IgD-negative memory B cell (primary cell): ENCODE measurements at regions not wholly inside any gene's neighbourhood (a gene's known extent, or its start where the extent isn't known, plus 50 kb on each side); places are given as distances from the start of the nearest gene placed in this dataset.
"Not testable (repeated sequence)": the region's sequence is repeated elsewhere in the genome, so short reads cannot be mapped to it uniquely, and the experiment has no call there.

Source experiments
- H3K27ac Mint-ChIP-seq, 3 donors: one replicate each; pipeline ENCODE4 v1.8.0; 2020 to 2022; ENCODE audit warnings: mild to moderate bottlenecking in 3 of 3, mixed read lengths in 3 of 3, moderate library complexity in 1 of 3
- H3K27me3 Mint-ChIP-seq: one replicate; pipeline ENCODE4 v1.8.0; 2021; ENCODE audit warnings: mixed read lengths
- H3K36me3 Mint-ChIP-seq: one replicate; pipeline ENCODE4 v1.8.0; 2020; ENCODE audit warnings: mild to moderate bottlenecking, mixed read lengths
- H3K4me1 Mint-ChIP-seq, 3 donors: one replicate each; pipeline ENCODE4 v1.8.0; 2020 to 2022; ENCODE audit warnings: mixed read lengths in 3 of 3, mild to moderate bottlenecking in 1 of 3
- H3K4me3 Mint-ChIP-seq, 4 donors: one replicate each; pipeline ENCODE4 v1.8.0; 2020 to 2022; ENCODE audit warnings: mild to moderate bottlenecking in 4 of 4, mixed read lengths in 4 of 4, moderate library complexity in 3 of 4
- H3K9me3 Mint-ChIP-seq, 3 donors: one replicate each; pipeline ENCODE4 v1.8.0; 2020 to 2021; ENCODE audit warnings: mixed read lengths in 3 of 3, mild to moderate bottlenecking in 1 of 3

DNA sequence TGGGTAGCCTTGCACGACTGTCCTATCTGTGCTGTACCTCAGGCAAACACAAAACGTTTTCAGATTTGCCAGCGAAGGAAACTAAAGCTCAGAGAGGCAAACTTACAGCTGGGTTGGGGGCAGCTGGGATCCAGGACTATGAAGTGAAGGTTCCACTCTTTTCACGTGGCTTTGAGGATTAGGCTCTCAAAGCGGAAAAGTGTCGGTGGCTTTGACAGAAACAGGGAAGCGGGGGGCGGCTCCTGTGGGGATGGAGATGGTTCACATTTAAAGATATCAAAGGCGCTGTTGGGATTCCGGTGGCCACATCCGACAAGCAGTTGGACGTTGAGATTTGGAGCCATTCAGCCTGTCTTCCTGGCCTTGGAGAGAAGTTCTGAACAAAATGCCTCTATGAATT is 958.3 kb upstream of the ZNF722 start:
- no peaks in the 10 kb centered on the region for H3K27me3 Mint-ChIP-seq
- no peak overlapping the region for H3K4me3 Mint-ChIP-seq
- H3K36me3 Mint-ChIP-seq: peaks cover 3% of the 10 kb centered on the region
- no peaks in the 10 kb centered on the region for H3K4me1 Mint-ChIP-seq
- H3K27ac Mint-ChIP-seq: no peak overlapping the region
- peaks cover 9 to 24% (median 14%) of the 10 kb centered on the region in 3 donors for H3K9me3 Mint-ChIP-seq

GRCh38 chr7:63040966-63041610 is 957.6 kb upstream of the ZNF722 start:
- Mint-ChIP-seq H3K27ac (no peak overlapping the region), H3K36me3 (peaks cover 3% of the 10 kb centered on the region), H3K4me1 (no peaks in the 10 kb centered on the region), H3K9me3 (peaks cover 7 to 20% (median 7%) of the 10 kb centered on the region in 3 donors), H3K4me3 (no peak overlapping the region), H3K27me3 (no peaks in the 10 kb centered on the region)

DNA sequence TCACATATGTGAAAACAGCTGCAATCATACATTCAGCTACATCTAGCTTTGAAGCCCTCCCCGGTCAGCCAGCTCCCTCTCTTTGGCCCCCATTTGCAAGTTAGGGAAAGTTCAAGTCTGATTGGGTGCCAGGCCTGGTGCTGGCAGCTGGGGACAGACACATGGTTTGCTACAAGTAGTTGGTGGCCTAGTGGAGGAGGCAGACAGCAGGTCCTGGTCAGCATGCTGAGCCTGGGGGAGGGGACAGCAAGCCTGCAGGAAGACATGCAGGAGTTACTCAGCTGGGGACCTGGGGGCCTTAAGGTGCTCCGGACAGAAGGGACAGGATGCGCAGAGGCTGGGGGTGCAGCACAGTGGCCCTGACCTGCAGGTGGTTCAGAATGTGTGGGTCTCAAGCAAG is 956.9 kb upstream of the ZNF722 start:
- no peak overlapping the region for H3K4me3 Mint-ChIP-seq
- peaks cover 4 to 20% (median 7%) of the 10 kb centered on the region in 3 donors for H3K9me3 Mint-ChIP-seq
- H3K36me3 Mint-ChIP-seq: peaks cover 3% of the 10 kb centered on the region
- H3K27ac Mint-ChIP-seq: no peak overlapping the region
- H3K4me1 Mint-ChIP-seq: no peaks in the 10 kb centered on the region
- no peaks in the 10 kb centered on the region for H3K27me3 Mint-ChIP-seq

- Mint-ChIP-seq H3K27ac (no peak overlapping the region), H3K4me3 (no peak overlapping the region), H3K9me3 (peaks cover 3 to 16% (median 7%) of the 10 kb centered on the region in 3 donors)
Measured at GRCh38 chr7:63042730-63043511, 955.7 kb upstream of the ZNF722 start.

GRCh38 chr7:63043657-63044543 is 954.7 kb upstream of the ZNF722 start:
- H3K4me3 Mint-ChIP-seq: no peak overlapping the region

More at GRCh38 chr7:63042730-63043511, 955.7 kb upstream of the ZNF722 start:
- Mint-ChIP-seq H3K4me1 (no peaks in the 10 kb centered on the region), H3K36me3 (peaks cover 3% of the 10 kb centered on the region), H3K27me3 (no peaks in the 10 kb centered on the region)

DNA sequence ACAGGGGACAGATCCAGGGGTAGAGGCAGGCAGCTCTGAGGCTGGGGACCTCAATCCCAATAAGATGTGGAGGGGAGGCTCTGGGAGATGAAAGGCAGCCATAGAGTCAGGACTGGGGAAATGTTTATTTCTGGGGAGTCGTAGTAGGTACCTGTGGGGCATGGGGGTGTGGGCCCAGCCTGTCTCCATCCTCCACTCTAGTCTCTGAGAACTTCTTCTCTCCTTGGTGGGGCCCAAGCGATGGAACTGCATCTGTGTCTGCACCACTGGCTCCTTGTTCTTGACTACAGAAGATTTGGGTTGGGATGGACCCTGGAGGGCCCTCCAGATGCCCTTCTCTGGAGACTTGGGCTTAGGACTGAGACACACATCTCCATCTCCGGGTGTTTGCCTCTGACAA is 953.9 kb upstream of the ZNF722 start:
- Mint-ChIP-seq H3K27ac (no peak overlapping the region), H3K4me1 (no peaks in the 10 kb centered on the region), H3K36me3 (peaks cover 3% of the 10 kb centered on the region), H3K9me3 (peaks cover 8 to 14% (median 10%) of the 10 kb centered on the region in 3 donors), H3K4me3 (no peak overlapping the region), H3K27me3 (no peaks in the 10 kb centered on the region)

More at GRCh38 chr7:63043657-63044543, 954.7 kb upstream of the ZNF722 start:
- no peak overlapping the region for H3K27ac Mint-ChIP-seq
- H3K36me3 Mint-ChIP-seq: peaks cover 3% of the 10 kb centered on the region
- no peaks in the 10 kb centered on the region for H3K27me3 Mint-ChIP-seq
- peaks cover 7 to 14% (median 10%) of the 10 kb centered on the region in 3 donors for H3K9me3 Mint-ChIP-seq
- no peaks in the 10 kb centered on the region for H3K4me1 Mint-ChIP-seq

GRCh38 chr7:63045575-63045974 is 953.1 kb upstream of the ZNF722 start:
- Mint-ChIP-seq H3K27ac (no peak overlapping the region), H3K9me3 (peaks cover 8 to 10% (median 10%) of the 10 kb centered on the region in 3 donors), H3K4me1 (no peaks in the 10 kb centered on the region), H3K4me3 (no peak overlapping the region), H3K27me3 (no peaks in the 10 kb centered on the region), H3K36me3 (peaks cover 3% of the 10 kb centered on the region)

- Mint-ChIP-seq H3K4me3 (no peak overlapping the region), H3K9me3 (peaks cover 6 to 12% (median 8%) of the 10 kb centered on the region in 3 donors), H3K27me3 (no peaks in the 10 kb centered on the region), H3K27ac (no peak overlapping the region), H3K4me1 (no peaks in the 10 kb centered on the region), H3K36me3 (peaks cover 3% of the 10 kb centered on the region)
Measured at GRCh38 chr7:63046612-63047011, 952.0 kb upstream of the ZNF722 start.

- H3K27ac Mint-ChIP-seq: no peak overlapping the region
- H3K36me3 Mint-ChIP-seq: peaks cover 3% of the 10 kb centered on the region
- no peaks in the 10 kb centered on the region for H3K27me3 Mint-ChIP-seq
- no peak overlapping the region for H3K4me3 Mint-ChIP-seq
- no peaks in the 10 kb centered on the region for H3K4me1 Mint-ChIP-seq
- H3K9me3 Mint-ChIP-seq: peaks cover 5 to 12% (median 8%) of the 10 kb centered on the region in 3 donors
Measured at GRCh38 chr7:63047061-63047460, 951.6 kb upstream of the ZNF722 start.

DNA sequence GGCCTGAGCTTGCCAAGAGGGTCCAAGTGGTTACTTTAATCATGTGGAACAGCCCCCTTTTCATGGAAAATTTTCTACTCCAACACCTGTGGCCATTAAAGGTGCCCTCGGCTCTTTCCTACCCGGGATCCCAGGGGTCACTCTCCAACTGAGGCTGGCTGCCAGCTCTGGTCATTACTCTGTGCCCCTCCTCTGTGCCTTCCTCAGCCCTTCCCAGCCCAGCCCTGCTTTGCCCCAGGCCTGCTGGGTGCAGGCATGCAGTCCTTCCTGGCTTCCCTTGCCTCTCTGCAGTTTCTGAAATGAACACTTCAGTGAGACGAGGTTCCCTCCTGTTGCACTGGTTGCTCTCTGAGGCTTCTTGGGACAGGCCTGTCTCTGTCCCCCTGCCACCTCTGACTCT is 951.1 kb upstream of the ZNF722 start:
- H3K9me3 Mint-ChIP-seq: peaks cover 3 to 12% (median 8%) of the 10 kb centered on the region in 3 donors
- no peaks in the 10 kb centered on the region for H3K27me3 Mint-ChIP-seq
- H3K4me1 Mint-ChIP-seq: no peaks in the 10 kb centered on the region

GRCh38 chr7:63054191-63054661 is 944.4 kb upstream of the ZNF722 start:
- Mint-ChIP-seq H3K27ac (no peak overlapping the region), H3K27me3 (no peaks in the 10 kb centered on the region), H3K4me3 (no peak overlapping the region), H3K36me3 (peaks cover 1% of the 10 kb centered on the region), H3K9me3 (peaks cover 3 to 7% (median 6%) of the 10 kb centered on the region in 3 donors), H3K4me1 (no peaks in the 10 kb centered on the region)

More for the DNA sequence above, 951.1 kb upstream of the ZNF722 start:
- Mint-ChIP-seq H3K36me3 (peaks cover 3% of the 10 kb centered on the region), H3K27ac (no peak overlapping the region), H3K4me3 (no peak overlapping the region)

DNA sequence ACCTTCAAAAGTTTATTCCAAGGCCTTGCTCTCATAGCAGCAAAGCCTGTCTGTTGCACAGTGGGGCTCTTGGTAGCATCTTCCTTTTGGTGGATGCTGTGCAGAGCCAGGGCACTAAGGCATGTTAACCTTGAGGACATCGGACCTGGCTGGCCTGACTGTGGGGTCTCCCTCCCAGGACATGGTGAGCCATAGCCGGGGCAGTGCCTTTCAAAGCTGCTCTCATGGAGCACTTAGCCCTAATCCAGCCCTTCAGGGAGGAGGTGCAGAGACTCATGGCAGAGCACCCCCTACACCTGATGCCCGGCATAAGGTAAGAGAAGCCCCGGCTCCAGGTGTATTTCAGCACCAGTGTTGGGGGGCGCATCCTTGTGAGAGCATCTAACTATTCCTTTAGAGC is 941.4 kb upstream of the ZNF722 start:
- Mint-ChIP-seq H3K4me3 (no peak overlapping the region), H3K27me3 (no peaks in the 10 kb centered on the region), H3K36me3 (peaks cover 1% of the 10 kb centered on the region), H3K4me1 (no peaks in the 10 kb centered on the region), H3K27ac (no peak overlapping the region), H3K9me3 (peaks cover 3 to 6% (median 3%) of the 10 kb centered on the region in 3 donors)

DNA sequence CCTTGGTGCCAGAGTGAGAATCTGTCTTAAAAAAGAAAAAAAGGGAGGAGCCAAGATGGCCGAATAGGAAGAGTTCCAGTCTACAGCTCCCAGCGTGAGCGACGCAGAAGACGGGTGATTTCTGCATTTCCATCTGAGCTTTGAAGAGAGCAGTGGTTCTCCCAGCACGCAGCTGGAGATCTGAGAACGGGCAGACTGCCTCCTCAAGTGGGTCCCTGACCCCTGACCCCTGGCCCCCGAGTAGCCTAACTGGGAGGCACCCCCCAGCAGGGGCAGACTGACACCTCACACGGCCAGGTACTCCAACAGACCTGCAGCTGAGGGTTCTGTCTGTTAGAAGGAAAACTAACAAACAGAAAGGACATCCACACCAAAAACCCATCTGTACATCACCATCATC is 937.9 kb upstream of the ZNF722 start:
- not testable (repeated sequence) for H3K27ac Mint-ChIP-seq, H3K9me3 Mint-ChIP-seq, H3K27me3 Mint-ChIP-seq, H3K4me3 Mint-ChIP-seq, H3K4me1 Mint-ChIP-seq, H3K36me3 Mint-ChIP-seq

DNA sequence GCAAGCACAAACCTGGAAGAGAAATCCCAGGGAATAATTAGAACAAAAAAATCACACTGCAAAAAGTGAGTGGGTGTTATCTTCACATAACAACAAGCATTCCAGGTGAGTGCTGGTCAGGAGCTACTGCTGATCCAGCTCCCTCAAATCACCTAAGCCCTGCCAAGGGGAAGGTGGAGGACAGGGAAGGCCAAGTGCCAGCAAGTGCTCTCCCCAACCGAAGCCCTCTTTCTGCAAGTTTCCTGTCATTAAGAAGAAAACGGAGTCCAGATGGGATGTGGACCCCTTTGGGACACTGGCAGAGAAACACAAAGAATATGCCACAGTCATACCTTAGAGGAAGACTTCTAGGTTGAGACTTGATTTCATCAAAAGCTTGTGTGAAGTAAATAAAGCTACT is 933.0 kb upstream of the ZNF722 start:
- no peaks in the 10 kb centered on the region for H3K4me1 Mint-ChIP-seq
- peaks cover 2% of the 10 kb centered on the region for H3K36me3 Mint-ChIP-seq
- H3K27ac Mint-ChIP-seq: no peak overlapping the region
- H3K9me3 Mint-ChIP-seq: peaks cover 4 to 14% (median 9%) of the 10 kb centered on the region in 3 donors
- no peaks in the 10 kb centered on the region for H3K27me3 Mint-ChIP-seq
- no peak overlapping the region for H3K4me3 Mint-ChIP-seq

DNA sequence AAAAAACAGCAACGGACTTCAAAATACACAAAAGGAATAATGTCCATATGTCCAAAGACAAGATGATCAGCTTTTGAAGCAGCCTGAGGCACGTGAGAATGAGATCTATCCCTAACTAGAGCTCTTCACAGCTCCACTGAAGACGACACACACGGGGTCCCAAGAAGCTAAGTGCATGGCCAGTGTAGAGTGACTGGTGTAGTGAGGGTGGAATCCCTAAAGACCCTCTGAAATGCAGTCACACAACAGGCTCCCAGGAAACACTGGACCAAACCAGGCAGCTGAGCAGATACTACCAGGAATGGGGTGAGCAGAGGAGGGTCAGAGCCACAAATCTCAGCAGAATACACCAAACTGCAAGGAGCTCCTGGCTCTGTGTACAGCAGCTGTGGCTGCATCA is 932.4 kb upstream of the ZNF722 start:
- H3K36me3 Mint-ChIP-seq, H3K4me3 Mint-ChIP-seq, H3K4me1 Mint-ChIP-seq, H3K27ac Mint-ChIP-seq, H3K27me3 Mint-ChIP-seq: not testable (repeated sequence)
- peaks cover 4 to 14% (median 9%) of the 10 kb centered on the region in 3 donors for H3K9me3 Mint-ChIP-seq
